Endothelial cell of umbilical vein (primary cell): ENCODE measurements at regions not wholly inside any gene's neighbourhood (a gene's known extent, or its start where the extent isn't known, plus 50 kb on each side); places are given as distances from the start of the nearest gene placed in this dataset.

Source experiments
- BruUV-seq: library from RNA; stranded (reverse); fragments of 400-500 nt; replicated peaks from 2 replicates; lab custom pipeline; 2021; lab: Mats Ljungman, UMichigan
- CTCF ChIA-PET: fragments of 300-600, 350-600 bp; sonication (Branson Sonifier 250); formaldehyde crosslinking; loops from one replicate; lab custom pipeline; 2021; ENCODE audit warnings: antibody characterized with exemption, inconsistent platforms; lab: Charles Lee
- POLR2A ChIA-PET: fragments of 300-600, 350-600 bp; sonication (Branson Sonifier 250); formaldehyde crosslinking; loops from one replicate; lab custom pipeline; 2021; ENCODE audit warnings: antibody characterized with exemption, inconsistent platforms; lab: Charles Lee
- DNase-seq: peaks from one replicate; pipeline ENCODE4 v3.0.0-alpha.2; 2011; ENCODE audit warnings: low read depth, low spot score
- FAIRE-seq: peaks from 2 replicates; lab custom pipeline; 2011; peaks lifted over from hg19 to GRCh38; lab: Jason Lieb, UNC
- H2AFZ ChIP-seq: 2 replicates; pipeline ENCODE4 v1.6.0; 2012; ENCODE audit warnings: low read depth, low read length, control low read depth, inconsistent platforms
- H3K27ac ChIP-seq: 2 replicates; pipeline ENCODE4 v1.5.1; 2011; ENCODE audit warnings: low read depth, mild to moderate bottlenecking, control low read depth, low read length, moderate library complexity; ENCODE audit not compliant: insufficient read depth
- H3K27me3 ChIP-seq, 2 experiments: 2 replicates each; pipeline versions ENCODE4 v1.6.0 to v1.6.1; 2011; ENCODE audit warnings: low read length in 2 of 2, mixed read lengths in 1 of 2; ENCODE audit not compliant: control insufficient read depth in 2 of 2, insufficient read depth in 2 of 2
- H3K36me3 ChIP-seq, 2 experiments: 2 replicates in 1 of 2; 3 replicates in 1 of 2; pipeline ENCODE4 v1.5.1; 2011; ENCODE audit warnings: low read length in 2 of 2, mild to moderate bottlenecking in 1 of 2, moderate library complexity in 1 of 2; ENCODE audit not compliant: control insufficient read depth in 2 of 2, insufficient read depth in 2 of 2; ENCODE audit errors: extremely low read depth in 1 of 2
- H3K4me1 ChIP-seq: 3 replicates; pipeline ENCODE4 v1.5.1; 2011; ENCODE audit warnings: mild to moderate bottlenecking, low read length; ENCODE audit not compliant: control insufficient read depth, insufficient read depth; ENCODE audit errors: extremely low read depth
- H3K4me2 ChIP-seq: 2 replicates; pipeline ENCODE4 v1.6.1; 2011; ENCODE audit warnings: low read length, control low read depth, mixed read lengths; ENCODE audit not compliant: insufficient read depth
- H3K4me3 ChIP-seq, 3 experiments: fragments of 200-600 bp in 1 of 3; sonication (generic), shearing (Covaris generic) in 1 of 3; replicated peaks in 1 of 3; 2 replicates each; pipeline ENCODE4 v1.5.1; 2011 to 2016; ENCODE audit warnings: control low read depth in 3 of 3, low read length in 3 of 3, mild to moderate bottlenecking in 2 of 3, inconsistent platforms in 1 of 3, low read depth in 1 of 3, moderate library complexity in 1 of 3; ENCODE audit not compliant: insufficient read depth in 1 of 3
- H3K79me2 ChIP-seq: 2 replicates; pipeline ENCODE4 v1.6.0; 2012; ENCODE audit warnings: low read length, inconsistent platforms; ENCODE audit not compliant: control insufficient read depth, insufficient read depth
- H3K9ac ChIP-seq: replicated peaks from 2 replicates; pipeline ENCODE3; 2011; ENCODE audit warnings: low read length, control low read depth; ENCODE audit not compliant: insufficient read depth; ENCODE audit errors: extremely low read depth
- H3K9me1 ChIP-seq: replicated peaks from 3 replicates; pipeline ENCODE4 v1.6.0; 2011; ENCODE audit warnings: mild to moderate bottlenecking, low read length; ENCODE audit not compliant: control insufficient read depth, insufficient read depth; ENCODE audit errors: extremely low read depth
- H3K9me3 ChIP-seq: replicated peaks from 2 replicates; pipeline ENCODE4 v1.5.1; 2012; ENCODE audit warnings: low read length, inconsistent platforms; ENCODE audit not compliant: control insufficient read depth, insufficient read depth
- H4K20me1 ChIP-seq: replicated peaks from 2 replicates; pipeline ENCODE3; 2011; ENCODE audit warnings: mild to moderate bottlenecking, low read length; ENCODE audit not compliant: control insufficient read depth, insufficient read depth; ENCODE audit errors: extremely low read depth
- EZH2 ChIP-seq: IDR thresholded peaks from 2 replicates; pipeline ENCODE4 v1.6.1; 2012; ENCODE audit warnings: borderline replicate concordance, low read depth, mild to moderate bottlenecking, moderate library complexity, low read length, inconsistent platforms; ENCODE audit not compliant: severe bottlenecking
- FOS ChIP-seq: IDR thresholded peaks from 2 replicates; pipeline ENCODE4 v1.6.1; 2011; ENCODE audit warnings: mild to moderate bottlenecking, low read length, moderate library complexity, borderline replicate concordance; ENCODE audit not compliant: insufficient read depth
- GATA2 ChIP-seq: IDR thresholded peaks from 2 replicates; pipeline ENCODE4 v1.7.0; 2011; ENCODE audit warnings: low read depth, mild to moderate bottlenecking, moderate library complexity, mixed read lengths, low read length; ENCODE audit not compliant: insufficient read length, insufficient read depth
- JUN ChIP-seq: IDR thresholded peaks from 2 replicates; pipeline ENCODE4 v1.6.1; 2011; ENCODE audit warnings: borderline replicate concordance, low read depth; ENCODE audit not compliant: insufficient read length, insufficient read depth
- MYC ChIP-seq: IDR thresholded peaks from one replicate; pipeline ENCODE4 v1.6.1; 2011; ENCODE audit warnings: mild to moderate bottlenecking, low read depth, low read length
- POLR2A ChIP-seq: IDR thresholded peaks from 2 replicates; pipeline ENCODE4 v1.6.1; 2012; ENCODE audit warnings: low read depth, mild to moderate bottlenecking, control low read depth, low read length
- dilution Hi-C: fragments of 300-500 bp; cut with MboI; formaldehyde crosslinking; loops from one replicate; pipeline ENCODE4 v1.15.0; 2019; ENCODE audit warnings: low sequenced_read_pairs; ENCODE audit not compliant: extremely low pct_ligation_motif_present
- intact Hi-C: fragments of 100-400 bp; cut with micrococcal nuclease; formaldehyde crosslinking; loops from one replicate; pipeline ENCODE4 v1.10.0; 2022
- TF ChIP-seq, protein P1 (sequence below): IDR thresholded peaks from 2 replicates; pipeline ENCODE4 v1.6.1; 2011; ENCODE audit not compliant: insufficient read depth, insufficient read length
- TF ChIP-seq, protein P2 (sequence below), 2 donors: IDR thresholded peaks; 1 replicate in 1 of 2; 2 replicates in 1 of 2; pipeline ENCODE4 v1.5.1; 2011; ENCODE audit warnings: low read length in 2 of 2, mild to moderate bottlenecking in 2 of 2, moderate library complexity in 2 of 2, control low read depth in 1 of 2, inconsistent platforms in 1 of 2, low read depth in 1 of 2; ENCODE audit not compliant: insufficient read depth in 1 of 2; ENCODE audit errors: extremely low read depth in 1 of 2

DNA sequence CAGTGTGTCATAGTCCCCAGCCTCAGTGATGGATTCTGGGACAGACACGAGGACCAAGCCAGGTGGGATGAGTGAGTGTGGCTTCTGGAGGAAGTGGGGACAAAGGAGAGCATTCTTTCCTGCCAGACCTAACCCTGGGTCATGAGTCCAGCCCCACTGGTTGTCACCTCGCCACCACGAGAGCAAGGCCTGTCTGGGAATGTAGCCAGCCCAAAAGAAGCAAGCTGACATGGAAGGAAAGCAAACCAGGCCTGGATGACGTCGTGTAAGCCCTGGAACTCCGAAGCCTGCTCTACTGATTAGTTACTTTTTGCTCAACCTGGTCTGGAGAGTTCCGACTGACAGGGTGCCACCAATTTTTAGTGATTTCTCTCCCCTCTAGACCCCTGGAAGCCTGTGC, 105.9 kb downstream of the SINHCAF start:
- dilution Hi-C loops = no loop called here
- Histone ChIP-seq H3K27ac (no peak overlapping the region), H3K27me3 (peaks cover 0 to 7% of the 10 kb centered on the region in 2 experiments), H2AFZ (no peak overlapping the region), H3K79me2 (no peaks in the 10 kb centered on the region), H3K9me3 (no peaks in the 10 kb centered on the region), H3K4me1 (no peaks in the 10 kb centered on the region), H3K4me3 (no peak overlapping the region), H4K20me1 (no peaks in the 10 kb centered on the region), H3K4me2 (no peak overlapping the region), H3K9me1 (no peaks in the 10 kb centered on the region), H3K36me3 (no peaks in the 10 kb centered on the region), H3K9ac (no peak overlapping the region)
- no TSS peak for BruUV-seq
- DNase-seq (no peak), FAIRE-seq (no peak)
- ChIA-PET POLR2A (no interaction called here), CTCF (no interaction called here)
- intact Hi-C loops = no loop called here
- TF ChIP-seq, protein P1, sequence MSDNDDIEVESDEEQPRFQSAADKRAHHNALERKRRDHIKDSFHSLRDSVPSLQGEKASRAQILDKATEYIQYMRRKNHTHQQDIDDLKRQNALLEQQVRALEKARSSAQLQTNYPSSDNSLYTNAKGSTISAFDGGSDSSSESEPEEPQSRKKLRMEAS = no peak
- TF ChIP-seq MYC (no peak), GATA2 (no peak), FOS (no peak), EZH2 (no peak), JUN (no peak), POLR2A (no peak)
- TF ChIP-seq, protein P2, sequence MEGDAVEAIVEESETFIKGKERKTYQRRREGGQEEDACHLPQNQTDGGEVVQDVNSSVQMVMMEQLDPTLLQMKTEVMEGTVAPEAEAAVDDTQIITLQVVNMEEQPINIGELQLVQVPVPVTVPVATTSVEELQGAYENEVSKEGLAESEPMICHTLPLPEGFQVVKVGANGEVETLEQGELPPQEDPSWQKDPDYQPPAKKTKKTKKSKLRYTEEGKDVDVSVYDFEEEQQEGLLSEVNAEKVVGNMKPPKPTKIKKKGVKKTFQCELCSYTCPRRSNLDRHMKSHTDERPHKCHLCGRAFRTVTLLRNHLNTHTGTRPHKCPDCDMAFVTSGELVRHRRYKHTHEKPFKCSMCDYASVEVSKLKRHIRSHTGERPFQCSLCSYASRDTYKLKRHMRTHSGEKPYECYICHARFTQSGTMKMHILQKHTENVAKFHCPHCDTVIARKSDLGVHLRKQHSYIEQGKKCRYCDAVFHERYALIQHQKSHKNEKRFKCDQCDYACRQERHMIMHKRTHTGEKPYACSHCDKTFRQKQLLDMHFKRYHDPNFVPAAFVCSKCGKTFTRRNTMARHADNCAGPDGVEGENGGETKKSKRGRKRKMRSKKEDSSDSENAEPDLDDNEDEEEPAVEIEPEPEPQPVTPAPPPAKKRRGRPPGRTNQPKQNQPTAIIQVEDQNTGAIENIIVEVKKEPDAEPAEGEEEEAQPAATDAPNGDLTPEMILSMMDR (IDR thresholded peaks at IDR 0.05; ENCODE audit: extremely low read depth in 1 of 2, insufficient read depth in 1 of 2, low read depth in 1 of 2, low read length in 2 of 2) = no peak
